H1 (cell line): ENCODE measurements at regions not wholly inside any gene's neighbourhood (a gene's known extent, or its start where the extent isn't known, plus 50 kb on each side); places are given as distances from the start of the nearest gene placed in this dataset.

Experiments used
- CTCF ChIA-PET: fragments of 300-600 bp; sonication (Branson Sonifier 250); formaldehyde crosslinking; loops from one replicate; lab custom pipeline; 2021; ENCODE audit not compliant: partially characterized antibody; lab: Charles Lee
- POLR2A ChIA-PET: fragments of 300-600 bp; sonication (Branson Sonifier 250); formaldehyde crosslinking; loops from one replicate; lab custom pipeline; 2021; ENCODE audit warnings: inconsistent platforms; ENCODE audit not compliant: partially characterized antibody; lab: Charles Lee
- DNase-seq, 2 experiments: peaks; one replicate each; pipeline versions ENCODE4 v3.0.0 to v3.0.0-alpha.2; 2010 to 2022; ENCODE audit warnings: low spot score in 2 of 2, low read depth in 1 of 2, mixed read lengths in 1 of 2
- FAIRE-seq: peaks from 2 replicates; lab custom pipeline; 2011; peaks lifted over from hg19 to GRCh38; lab: Jason Lieb, UNC
- H2AFZ ChIP-seq: 2 replicates; pipeline ENCODE4 v1.8.1; 2012; ENCODE audit warnings: low read length, inconsistent platforms
- H2AK5ac ChIP-seq: 2 replicates; pipeline ENCODE4 v1.6.1; 2013; ENCODE audit warnings: low read depth, low read length
- H2BK120ac ChIP-seq: replicated peaks from 2 replicates; pipeline ENCODE3; 2013; ENCODE audit warnings: low read depth, low read length, inconsistent platforms
- H2BK12ac ChIP-seq: 2 replicates; pipeline ENCODE4 v1.6.1; 2013; ENCODE audit warnings: low read depth, low read length
- H2BK15ac ChIP-seq: 2 replicates; pipeline ENCODE4 v1.6.1; 2013; ENCODE audit warnings: low read length
- H2BK20ac ChIP-seq: 2 replicates; pipeline ENCODE4 v1.6.1; 2013; ENCODE audit warnings: low read length
- H2BK5ac ChIP-seq: 2 replicates; pipeline ENCODE4 v1.6.1; 2013; ENCODE audit warnings: low read depth, low read length
- H3K14ac ChIP-seq: 2 replicates; pipeline ENCODE4 v1.6.1; 2013; ENCODE audit warnings: inconsistent platforms; ENCODE audit not compliant: insufficient read length
- H3K18ac ChIP-seq: 2 replicates; pipeline ENCODE4 v1.6.1; 2013; ENCODE audit warnings: low read length; ENCODE audit errors: extremely low read depth
- H3K23ac ChIP-seq: 2 replicates; pipeline ENCODE4 v1.6.1; 2013; ENCODE audit warnings: inconsistent platforms; ENCODE audit not compliant: insufficient read length
- H3K23me2 ChIP-seq: 2 replicates; pipeline ENCODE4 v1.6.1; 2013; ENCODE audit warnings: low read depth, low read length
- H3K27ac ChIP-seq: 2 replicates; pipeline ENCODE4 v1.6.1; 2011; ENCODE audit warnings: low read depth, low read length, inconsistent platforms
- H3K27me3 ChIP-seq, 4 experiments: replicated peaks in 1 of 4; 1 replicate in 1 of 4; 2 replicates in 3 of 4; pipeline versions ENCODE4 v1.6.1 to v1.8.1; 2011 to 2013; ENCODE audit warnings: low read length in 3 of 4, mild to moderate bottlenecking in 3 of 4, inconsistent platforms in 2 of 4, mixed read lengths in 2 of 4, moderate library complexity in 1 of 4; ENCODE audit not compliant: control insufficient read depth in 3 of 4, insufficient read depth in 3 of 4; ENCODE audit errors: extremely low read depth in 1 of 4
- H3K36me3 ChIP-seq, 4 experiments: 2 replicates each; pipeline versions ENCODE4 v1.6.1 to v1.8.1; 2011 to 2013; ENCODE audit warnings: mild to moderate bottlenecking in 4 of 4, low read length in 3 of 4, moderate library complexity in 2 of 4, control low read depth in 1 of 4, inconsistent platforms in 1 of 4; ENCODE audit not compliant: insufficient read depth in 4 of 4, control insufficient read depth in 2 of 4
- H3K4ac ChIP-seq: replicated peaks from 2 replicates; pipeline ENCODE3; 2013; ENCODE audit warnings: low read length, low read depth, mixed read lengths, inconsistent platforms; ENCODE audit not compliant: insufficient read length
- H3K4me1 ChIP-seq, 4 experiments: replicated peaks in 1 of 4; 1 replicate in 1 of 4; 2 replicates in 3 of 4; pipeline versions ENCODE4 v1.6.1 to v1.8.1; 2011 to 2013; ENCODE audit warnings: low read length in 3 of 4, inconsistent platforms in 2 of 4, mixed read lengths in 1 of 4; ENCODE audit not compliant: insufficient read depth in 4 of 4, control insufficient read depth in 3 of 4
- H3K4me2 ChIP-seq, 2 experiments: 2 replicates each; pipeline versions ENCODE4 v1.6.1 to v1.8.1; 2011 to 2013; ENCODE audit warnings: low read depth in 2 of 2, low read length in 2 of 2, control low read depth in 1 of 2, inconsistent platforms in 1 of 2, mild to moderate bottlenecking in 1 of 2; ENCODE audit not compliant: insufficient read depth in 1 of 2
- H3K4me3 ChIP-seq, 4 experiments: fragments of 200-600, 300-600 bp in 1 of 4; sonication (generic), shearing (Covaris generic), sonication (Bioruptor Twin) in 1 of 4; 2 replicates each; pipeline versions ENCODE4 v1.5.1 to v1.8.1; 2011 to 2016; ENCODE audit warnings: low read length in 4 of 4, low read depth in 3 of 4, control low read depth in 2 of 4, inconsistent platforms in 2 of 4, mild to moderate bottlenecking in 2 of 4, mixed read lengths in 1 of 4, moderate library complexity in 1 of 4; ENCODE audit not compliant: insufficient read depth in 2 of 4; ENCODE audit errors: extremely low read depth in 1 of 4
- H3K56ac ChIP-seq: replicated peaks from 2 replicates; pipeline ENCODE3; 2013; ENCODE audit warnings: low read depth, mild to moderate bottlenecking, mixed read lengths, low read length, inconsistent platforms; ENCODE audit not compliant: insufficient read length
- H3K79me1 ChIP-seq: 2 replicates; pipeline ENCODE4 v1.6.1; 2013; ENCODE audit warnings: low read depth, low read length, control low read depth
- H3K79me2 ChIP-seq, 2 experiments: 2 replicates each; pipeline versions ENCODE4 v1.6.1 to v1.8.1; 2012 to 2013; ENCODE audit warnings: low read length in 2 of 2, mild to moderate bottlenecking in 2 of 2, inconsistent platforms in 1 of 2; ENCODE audit not compliant: insufficient read depth in 2 of 2, control insufficient read depth in 1 of 2
- H3K9ac ChIP-seq, 4 experiments: replicated peaks in 1 of 4; 1 replicate in 1 of 4; 2 replicates in 3 of 4; pipeline versions ENCODE4 v1.6.1 to v1.8.1; 2011 to 2013; ENCODE audit warnings: low read depth in 3 of 4, low read length in 3 of 4, control low read depth in 2 of 4, mild to moderate bottlenecking in 2 of 4, moderate library complexity in 2 of 4, inconsistent platforms in 1 of 4; ENCODE audit errors: extremely low read depth in 1 of 4
- H3K9me3 ChIP-seq, 2 experiments: 2 replicates each; pipeline versions ENCODE4 v1.6.1 to v1.8.1; 2012 to 2013; ENCODE audit warnings: mild to moderate bottlenecking in 2 of 2, moderate library complexity in 2 of 2, control low read depth in 1 of 2, inconsistent platforms in 1 of 2, low read depth in 1 of 2, low read length in 1 of 2, mixed read lengths in 1 of 2; ENCODE audit not compliant: insufficient read depth in 2 of 2
- H4K20me1 ChIP-seq, 2 experiments: replicated peaks in 1 of 2; 2 replicates each; pipeline versions ENCODE3 to v1.8.1; 2011 to 2013; ENCODE audit warnings: inconsistent platforms in 2 of 2, low read length in 2 of 2, mild to moderate bottlenecking in 1 of 2; ENCODE audit not compliant: insufficient read depth in 2 of 2, control insufficient read depth in 1 of 2
- H4K5ac ChIP-seq: 2 replicates; pipeline ENCODE4 v1.6.1; 2013; ENCODE audit warnings: low read length, low read depth, mixed read lengths, inconsistent platforms; ENCODE audit not compliant: insufficient read length
- H4K8ac ChIP-seq: 2 replicates; pipeline ENCODE4 v1.8.0; 2013; ENCODE audit warnings: mild to moderate bottlenecking, moderate library complexity, low read length, inconsistent platforms; ENCODE audit not compliant: insufficient read depth; ENCODE audit errors: extremely low read depth
- H4K91ac ChIP-seq: replicated peaks from 2 replicates; pipeline ENCODE3; 2013; ENCODE audit warnings: low read length, mixed read lengths, inconsistent platforms; ENCODE audit not compliant: insufficient read length
- KDM5A ChIP-seq: fragments of 200-600 bp; IDR thresholded peaks from 2 replicates; pipeline ENCODE4 v1.7.1; 2012; ENCODE audit warnings: mild to moderate bottlenecking, low read length, inconsistent platforms, mixed read lengths
- WGBS, 2 experiments: shearing (Covaris generic) in 1 of 2; methylation state at CpG; one replicate each; pipeline versions ENCODE4 v1.1.6 to v1.1.7; 2013 to 2015; ENCODE audit warnings: low lambda C conversion rate in 2 of 2, mixed read lengths in 2 of 2, inconsistent platforms in 1 of 2, low coverage in 1 of 2, missing lambda C conversion rate in 1 of 2; ENCODE audit not compliant: insufficient replicate concordance in 2 of 2, insufficient coverage in 1 of 2, insufficient read length in 1 of 2; ENCODE audit errors: extremely low coverage in 1 of 2, missing lambda C conversion rate in 1 of 2; 5-methylcytosine and 5-hydroxymethylcytosine counted together
- TF ChIP-seq, protein P1 (sequence below): IDR thresholded peaks from 2 replicates; pipeline ENCODE4 v1.6.1; 2012; ENCODE audit warnings: inconsistent platforms

GRCh38 chr4:3642806-3643517 is 110.7 kb upstream of the LRPAP1 start:
- H2BK12ac ChIP-seq = no peak overlapping the region
- H3K79me2 ChIP-seq = no peaks in the 10 kb centered on the region
- H4K91ac ChIP-seq = peak overlapping the region; percentile 71
- no peak overlapping the region for H4K8ac ChIP-seq
- no peak overlapping the region; the same call in 1 of the 2 replicates for H3K18ac ChIP-seq
- H3K4ac ChIP-seq = no peak overlapping the region
- H2BK15ac ChIP-seq = no peak overlapping the region
- H3K4me2 ChIP-seq = no peak overlapping the region
- no peak overlapping the region for H3K56ac ChIP-seq
- H3K79me1 ChIP-seq = no peaks in the 10 kb centered on the region
- H3K23me2 ChIP-seq = no peaks in the 10 kb centered on the region
- no peak overlapping the region for H4K5ac ChIP-seq
- H4K20me1 ChIP-seq = peaks cover 0 to 3% of the 10 kb centered on the region in 2 experiments
- H3K27me3 ChIP-seq = 0 out of 7 replicates have a peak, but pooled peaks cover 0 to 2% (median 0%) of the 10 kb centered on the region in 4 experiments
- no peak overlapping the region for H3K9ac ChIP-seq
- TF ChIP-seq, protein P1, sequence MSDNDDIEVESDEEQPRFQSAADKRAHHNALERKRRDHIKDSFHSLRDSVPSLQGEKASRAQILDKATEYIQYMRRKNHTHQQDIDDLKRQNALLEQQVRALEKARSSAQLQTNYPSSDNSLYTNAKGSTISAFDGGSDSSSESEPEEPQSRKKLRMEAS = peak; percentile 31; the same call in 1 of the 2 replicates
- no peak for TF ChIP-seq KDM5A
- no peak overlapping the region for H3K14ac ChIP-seq
- ChIA-PET CTCF (no interaction called here), POLR2A (no interaction called here)
- H2AK5ac ChIP-seq = no peak overlapping the region
- peaks cover 0 to 5% (median 0%) of the 10 kb centered on the region in 4 experiments; a peak in 1 of 7 replicates for H3K4me1 ChIP-seq
- H2BK20ac ChIP-seq = no peak overlapping the region
- H3K4me3 ChIP-seq = no peak overlapping the region
- FAIRE-seq (no peak), DNase-seq (no peak)
- no peaks in the 10 kb centered on the region for H3K36me3 ChIP-seq
- H2BK5ac ChIP-seq = no peak overlapping the region
- no peaks in the 10 kb centered on the region for H3K9me3 ChIP-seq
- no peak overlapping the region for H3K23ac ChIP-seq
- 74% methylated on average over 9 of the region's 13 CpGs; no CpG with 5 or more reads in 1 of the 2 experiments for WGBS, 2 experiments
- no peak overlapping the region for H3K27ac ChIP-seq
- no peak overlapping the region for H2BK120ac ChIP-seq
- no peak overlapping the region for H2AFZ ChIP-seq
